ENCODE measurements at regions not wholly inside any gene's neighbourhood (a gene's known extent, or its start where the extent isn't known, plus 50 kb on each side); places are given as distances from the start of the nearest gene placed in this dataset.

- TF ChIP-seq CTCF (IDR thresholded peaks at IDR 0.05) (no peak), POLR2AphosphoS5 (IDR thresholded peaks at IDR 0.05) (no peak), EP300 (IDR thresholded peaks at IDR 0.05) (no peak)
These were observed 357.9 kb upstream of the TMEM132C start for GRCh38 chr12:127909041-127909440.
